ENCODE measurements at regions not wholly inside any gene's neighbourhood (a gene's known extent, or its start where the extent isn't known, plus 50 kb on each side); places are given as distances from the start of the nearest gene placed in this dataset.
"Not testable (repeated sequence)": the region's sequence is repeated elsewhere in the genome, so short reads cannot be mapped to it uniquely, and the experiment has no call there.

- DNase-seq: no peak
These were observed 491.8 kb upstream of the TBL1XR1 start for GRCh38 chr3:177689077-177689476.

GRCh38 chr3:177689869-177690268, 492.6 kb upstream of the TBL1XR1 start:
- no peak for DNase-seq

- DNase-seq: no peak
These were observed 493.0 kb upstream of the TBL1XR1 start for GRCh38 chr3:177690306-177690705.

GRCh38 chr3:177692304-177692975, 495.2 kb upstream of the TBL1XR1 start:
- no peak for DNase-seq

- DNase-seq: no peak
These were observed 496.5 kb upstream of the TBL1XR1 start for GRCh38 chr3:177693616-177694264.

GRCh38 chr3:177694316-177694715, 497.0 kb upstream of the TBL1XR1 start:
- DNase-seq: no peak

- DNase-seq: no peak
These were observed 497.7 kb upstream of the TBL1XR1 start for GRCh38 chr3:177694951-177695350.

- DNase-seq: no peak
These were observed 502.8 kb upstream of the TBL1XR1 start for GRCh38 chr3:177700117-177700516.

GRCh38 chr3:177703788-177704187, 506.5 kb upstream of the TBL1XR1 start:
- no peak for DNase-seq

GRCh38 chr3:177705976-177706823, 508.9 kb upstream of the TBL1XR1 start:
- DNase-seq: no peak

- not testable (repeated sequence) for DNase-seq
These were observed 512.2 kb upstream of the TBL1XR1 start for GRCh38 chr3:177709470-177709869.

- DNase-seq: no peak
These were observed 513.2 kb upstream of the TBL1XR1 start for GRCh38 chr3:177710506-177710905.

- no peak for DNase-seq
These were observed 514.4 kb upstream of the TBL1XR1 start for GRCh38 chr3:177711637-177712036.

- DNase-seq: no peak
These were observed 516.9 kb upstream of the TBL1XR1 start for GRCh38 chr3:177713928-177714900.

GRCh38 chr3:177714945-177715344, 517.7 kb upstream of the TBL1XR1 start:
- DNase-seq: no peak

GRCh38 chr3:177715980-177716379, 518.7 kb upstream of the TBL1XR1 start:
- DNase-seq: no peak

- not testable (repeated sequence) for DNase-seq
These were observed 523.6 kb upstream of the TBL1XR1 start for GRCh38 chr3:177720927-177721326.

GRCh38 chr3:177721864-177722785, 524.8 kb upstream of the TBL1XR1 start:
- no peak for DNase-seq

- DNase-seq: no peak
These were observed 526.8 kb upstream of the TBL1XR1 start for GRCh38 chr3:177724020-177724638.

- DNase-seq: no peak
These were observed 527.9 kb upstream of the TBL1XR1 start for GRCh38 chr3:177725165-177725564.

- DNase-seq: no peak
These were observed 529.5 kb upstream of the TBL1XR1 start for GRCh38 chr3:177726807-177727206.
